GM23338 (cell line): ENCODE measurements at regions not wholly inside any gene's neighbourhood (a gene's known extent, or its start where the extent isn't known, plus 50 kb on each side); places are given as distances from the start of the nearest gene placed in this dataset.

Experiments used
- CTCF ChIP-seq, 2 experiments: fragments of 200-600 bp in 1 of 2; sonication (generic) in 1 of 2; conservative IDR thresholded peaks; 2 replicates each; pipeline versions ENCODE4 v1.5.1 to v1.6.1; 2016 to 2017; ENCODE audit warnings: antibody characterized with exemption in 2 of 2, low read depth in 2 of 2, mild to moderate bottlenecking in 2 of 2, moderate library complexity in 1 of 2
- EZH2 ChIP-seq: fragments of 200-600 bp; sonication (generic); IDR thresholded peaks from one replicate; pipeline ENCODE4 v1.8.0; 2017; ENCODE audit warnings: antibody characterized with exemption, mild to moderate bottlenecking, low read depth; ENCODE audit not compliant: unreplicated experiment
- EZH2phosphoT487 ChIP-seq: fragments of 200-600 bp; sonication (generic); IDR thresholded peaks from one replicate; pipeline ENCODE4 v1.8.1; 2018; ENCODE audit warnings: antibody characterized with exemption; ENCODE audit not compliant: unreplicated experiment
- JUNB ChIP-seq: IDR thresholded peaks from one replicate; pipeline ENCODE4 v1.6.1; 2016; ENCODE audit warnings: antibody characterized with exemption; ENCODE audit not compliant: unreplicated experiment
- POLR2AphosphoS5 ChIP-seq: IDR thresholded peaks from 2 replicates; pipeline ENCODE4 v1.6.1; 2016; ENCODE audit warnings: antibody characterized with exemption, low read depth
- REST ChIP-seq: IDR thresholded peaks from one replicate; pipeline ENCODE4 v1.6.1; 2018; ENCODE audit warnings: antibody characterized with exemption; ENCODE audit not compliant: unreplicated experiment

- TF ChIP-seq CTCF (conservative IDR thresholded peaks at IDR 0.05; ENCODE audit: low read depth in 2 of 2) (no peak), POLR2AphosphoS5 (no peak), EZH2 (no peak), EZH2phosphoT487 (no peak), JUNB (no peak), REST (no peak)
These were observed 296.2 kb upstream of the PPFIA2 start for GRCh38 chr12:82055391-82055790.
